GM21367 (cell line): ENCODE measurements at regions not wholly inside any gene's neighbourhood (a gene's known extent, or its start where the extent isn't known, plus 50 kb on each side); places are given as distances from the start of the nearest gene placed in this dataset.
"Not testable (repeated sequence)": the region's sequence is repeated elsewhere in the genome, so short reads cannot be mapped to it uniquely, and the experiment has no call there.

Experiments used
- ATAC-seq: cut with Tn5 transposase; IDR thresholded peaks from one replicate; pipeline ENCODE4 v1.9.1; 2021; ENCODE audit not compliant: unreplicated experiment

GRCh38 chr15:81939604-81940440 is 106.0 kb downstream of the MEX3B start:
- no peak for ATAC-seq

GRCh38 chr15:81937189-81937588 is 108.6 kb downstream of the MEX3B start:
- ATAC-seq, result no peak

GRCh38 chr15:81930582-81931369 is 115.0 kb downstream of the MEX3B start:
- ATAC-seq, result no peak

GRCh38 chr15:81929557-81929956 is 116.3 kb downstream of the MEX3B start:
- ATAC-seq, result no peak

- ATAC-seq, result no peak
Observed at GRCh38 chr15:81926981-81927380, 118.8 kb downstream of the MEX3B start.

- no peak for ATAC-seq
Observed at GRCh38 chr15:81924729-81925128, 121.1 kb downstream of the MEX3B start.

GRCh38 chr15:81923561-81924350 is 122.1 kb downstream of the MEX3B start:
- no peak for ATAC-seq

GRCh38 chr15:81922143-81922542 is 123.7 kb downstream of the MEX3B start:
- no peak for ATAC-seq

- ATAC-seq, result no peak
Observed at GRCh38 chr15:81921163-81921562, 124.7 kb downstream of the MEX3B start.

- not testable (repeated sequence) for ATAC-seq
Observed at GRCh38 chr15:81918767-81919166, 127.1 kb downstream of the MEX3B start.

- ATAC-seq, result no peak
Observed at GRCh38 chr15:81916451-81916850, 129.4 kb downstream of the MEX3B start.

- ATAC-seq, result no peak
Observed at GRCh38 chr15:81915990-81916389, 129.8 kb downstream of the MEX3B start.

- no peak for ATAC-seq
Observed at GRCh38 chr15:81914734-81915256, 131.0 kb downstream of the MEX3B start.

GRCh38 chr15:81914333-81914732 is 131.5 kb downstream of the MEX3B start:
- no peak for ATAC-seq

GRCh38 chr15:81911022-81911971 is 134.5 kb downstream of the MEX3B start:
- ATAC-seq, result no peak

- no peak for ATAC-seq
Observed at GRCh38 chr15:81910355-81911021, 135.3 kb downstream of the MEX3B start.

GRCh38 chr15:81909011-81909358 is 136.8 kb downstream of the MEX3B start:
- no peak for ATAC-seq

- no peak for ATAC-seq
Observed at GRCh38 chr15:81908111-81908510, 137.7 kb downstream of the MEX3B start.

GRCh38 chr15:81907521-81907920 is 138.3 kb downstream of the MEX3B start:
- ATAC-seq, result no peak

- no peak for ATAC-seq
Observed at GRCh38 chr15:81905889-81906288, 139.9 kb downstream of the MEX3B start.
